Keratinocyte (primary cell): ENCODE measurements at regions not wholly inside any gene's neighbourhood (a gene's known extent, or its start where the extent isn't known, plus 50 kb on each side); places are given as distances from the start of the nearest gene placed in this dataset.

Source experiments
- CTCF ChIP-seq, 3 experiments: IDR thresholded peaks in 1 of 3; conservative IDR thresholded peaks in 1 of 3; optimal IDR thresholded peaks in 1 of 3; 2 replicates in 2 of 3; 3 replicates in 1 of 3; pipeline versions ENCODE3 to v1.5.1; 2011; ENCODE audit warnings: low read length in 3 of 3, mild to moderate bottlenecking in 3 of 3, moderate library complexity in 2 of 3, control low read depth in 1 of 3, inconsistent platforms in 1 of 3; ENCODE audit not compliant: insufficient read depth in 2 of 3; ENCODE audit errors: extremely low read depth in 1 of 3
- EZH2 ChIP-seq: IDR thresholded peaks from one replicate; pipeline ENCODE4 v1.6.1; 2012; ENCODE audit warnings: inconsistent platforms, mild to moderate bottlenecking, low read length, moderate library complexity

GRCh38 chr4:156656896-156657295 is 314.7 kb downstream of the PDGFC start:
- TF ChIP-seq EZH2 (no peak), CTCF (optimal IDR thresholded peaks at IDR 0.05 in 1 of 3, IDR thresholded peaks at IDR 0.05 in 1 of 3, conservative IDR thresholded peaks at IDR 0.05 in 1 of 3; ENCODE audit: extremely low read depth in 1 of 3, insufficient read depth in 2 of 3, low read length in 3 of 3) (no peak)
